Breast epithelium (tissue), 3 donors: ENCODE measurements at regions not wholly inside any gene's neighbourhood (a gene's known extent, or its start where the extent isn't known, plus 50 kb on each side); places are given as distances from the start of the nearest gene placed in this dataset.

ENCODE experiments used
- POLR2A ChIP-seq: fragments of 450-650 bp; IDR thresholded peaks from one replicate; pipeline ENCODE4 v1.6.1; 2016; ENCODE audit warnings: antibody characterized with exemption, mild to moderate bottlenecking, moderate library complexity
- TF ChIP-seq, protein P1 (sequence below), 3 donors: fragments of 450-650 bp; IDR thresholded peaks; one replicate each; pipeline ENCODE4 v1.5.1; 2016 to 2017; ENCODE audit warnings: antibody characterized with exemption in 3 of 3, mild to moderate bottlenecking in 3 of 3, moderate library complexity in 3 of 3

DNA sequence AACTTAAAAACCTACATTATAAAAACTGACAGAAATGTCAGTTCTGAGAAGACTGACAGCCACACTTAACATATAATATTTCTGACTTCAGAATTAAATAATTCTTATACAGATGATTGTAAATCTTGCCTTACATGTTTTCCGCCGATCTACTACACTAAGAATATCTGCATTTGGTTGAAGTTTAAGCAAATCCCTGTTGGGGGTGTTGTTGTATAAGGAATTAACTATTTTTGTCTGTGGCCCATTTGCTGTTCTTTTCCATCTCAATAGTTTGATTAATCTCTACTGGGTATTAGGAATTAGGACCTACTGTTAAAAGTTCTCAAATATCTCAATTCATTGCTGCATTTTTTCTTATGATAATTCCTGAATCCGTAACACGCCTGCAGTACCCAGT, 838.3 kb upstream of the ROBO1 start:
- TF ChIP-seq, protein P1, sequence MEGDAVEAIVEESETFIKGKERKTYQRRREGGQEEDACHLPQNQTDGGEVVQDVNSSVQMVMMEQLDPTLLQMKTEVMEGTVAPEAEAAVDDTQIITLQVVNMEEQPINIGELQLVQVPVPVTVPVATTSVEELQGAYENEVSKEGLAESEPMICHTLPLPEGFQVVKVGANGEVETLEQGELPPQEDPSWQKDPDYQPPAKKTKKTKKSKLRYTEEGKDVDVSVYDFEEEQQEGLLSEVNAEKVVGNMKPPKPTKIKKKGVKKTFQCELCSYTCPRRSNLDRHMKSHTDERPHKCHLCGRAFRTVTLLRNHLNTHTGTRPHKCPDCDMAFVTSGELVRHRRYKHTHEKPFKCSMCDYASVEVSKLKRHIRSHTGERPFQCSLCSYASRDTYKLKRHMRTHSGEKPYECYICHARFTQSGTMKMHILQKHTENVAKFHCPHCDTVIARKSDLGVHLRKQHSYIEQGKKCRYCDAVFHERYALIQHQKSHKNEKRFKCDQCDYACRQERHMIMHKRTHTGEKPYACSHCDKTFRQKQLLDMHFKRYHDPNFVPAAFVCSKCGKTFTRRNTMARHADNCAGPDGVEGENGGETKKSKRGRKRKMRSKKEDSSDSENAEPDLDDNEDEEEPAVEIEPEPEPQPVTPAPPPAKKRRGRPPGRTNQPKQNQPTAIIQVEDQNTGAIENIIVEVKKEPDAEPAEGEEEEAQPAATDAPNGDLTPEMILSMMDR (IDR thresholded peaks at IDR 0.05): no peak
- TF ChIP-seq POLR2A: no peak
